ENCODE measurements at regions not wholly inside any gene's neighbourhood (a gene's known extent, or its start where the extent isn't known, plus 50 kb on each side); places are given as distances from the start of the nearest gene placed in this dataset.

DNA sequence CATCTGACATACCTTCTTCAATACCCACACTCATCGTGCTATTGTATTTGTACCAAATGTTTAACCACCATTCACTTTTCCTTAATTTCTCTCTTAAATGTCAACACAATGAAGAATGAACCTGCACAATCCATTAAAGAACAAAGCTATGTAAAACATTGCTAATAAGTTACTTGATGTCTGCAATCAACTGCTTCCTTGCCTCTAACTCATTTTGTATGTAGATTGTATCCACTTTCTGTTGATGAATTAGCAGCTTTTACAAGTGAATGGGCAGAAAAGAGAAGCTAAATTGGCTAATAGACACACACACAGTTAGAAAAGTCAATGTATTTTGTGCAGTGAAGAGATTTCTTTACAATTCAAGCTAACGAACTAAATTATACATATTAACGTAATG, 212.5 kb upstream of the NDST3 start:
- TF ChIP-seq, protein P1, sequence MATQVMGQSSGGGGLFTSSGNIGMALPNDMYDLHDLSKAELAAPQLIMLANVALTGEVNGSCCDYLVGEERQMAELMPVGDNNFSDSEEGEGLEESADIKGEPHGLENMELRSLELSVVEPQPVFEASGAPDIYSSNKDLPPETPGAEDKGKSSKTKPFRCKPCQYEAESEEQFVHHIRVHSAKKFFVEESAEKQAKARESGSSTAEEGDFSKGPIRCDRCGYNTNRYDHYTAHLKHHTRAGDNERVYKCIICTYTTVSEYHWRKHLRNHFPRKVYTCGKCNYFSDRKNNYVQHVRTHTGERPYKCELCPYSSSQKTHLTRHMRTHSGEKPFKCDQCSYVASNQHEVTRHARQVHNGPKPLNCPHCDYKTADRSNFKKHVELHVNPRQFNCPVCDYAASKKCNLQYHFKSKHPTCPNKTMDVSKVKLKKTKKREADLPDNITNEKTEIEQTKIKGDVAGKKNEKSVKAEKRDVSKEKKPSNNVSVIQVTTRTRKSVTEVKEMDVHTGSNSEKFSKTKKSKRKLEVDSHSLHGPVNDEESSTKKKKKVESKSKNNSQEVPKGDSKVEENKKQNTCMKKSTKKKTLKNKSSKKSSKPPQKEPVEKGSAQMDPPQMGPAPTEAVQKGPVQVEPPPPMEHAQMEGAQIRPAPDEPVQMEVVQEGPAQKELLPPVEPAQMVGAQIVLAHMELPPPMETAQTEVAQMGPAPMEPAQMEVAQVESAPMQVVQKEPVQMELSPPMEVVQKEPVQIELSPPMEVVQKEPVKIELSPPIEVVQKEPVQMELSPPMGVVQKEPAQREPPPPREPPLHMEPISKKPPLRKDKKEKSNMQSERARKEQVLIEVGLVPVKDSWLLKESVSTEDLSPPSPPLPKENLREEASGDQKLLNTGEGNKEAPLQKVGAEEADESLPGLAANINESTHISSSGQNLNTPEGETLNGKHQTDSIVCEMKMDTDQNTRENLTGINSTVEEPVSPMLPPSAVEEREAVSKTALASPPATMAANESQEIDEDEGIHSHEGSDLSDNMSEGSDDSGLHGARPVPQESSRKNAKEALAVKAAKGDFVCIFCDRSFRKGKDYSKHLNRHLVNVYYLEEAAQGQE (IDR thresholded peaks at IDR 0.05; ENCODE audit: insufficient replicate concordance, low read depth), result no peak
- TF ChIP-seq POLR2AphosphoS5 (IDR thresholded peaks at IDR 0.05; ENCODE audit: low read depth) (no peak), GABPA (IDR thresholded peaks at IDR 0.05; ENCODE audit: low read depth) (no peak), SPI1 (IDR thresholded peaks at IDR 0.05; ENCODE audit: borderline replicate concordance, low read depth) (no peak)
- TF ChIP-seq, protein P2, sequence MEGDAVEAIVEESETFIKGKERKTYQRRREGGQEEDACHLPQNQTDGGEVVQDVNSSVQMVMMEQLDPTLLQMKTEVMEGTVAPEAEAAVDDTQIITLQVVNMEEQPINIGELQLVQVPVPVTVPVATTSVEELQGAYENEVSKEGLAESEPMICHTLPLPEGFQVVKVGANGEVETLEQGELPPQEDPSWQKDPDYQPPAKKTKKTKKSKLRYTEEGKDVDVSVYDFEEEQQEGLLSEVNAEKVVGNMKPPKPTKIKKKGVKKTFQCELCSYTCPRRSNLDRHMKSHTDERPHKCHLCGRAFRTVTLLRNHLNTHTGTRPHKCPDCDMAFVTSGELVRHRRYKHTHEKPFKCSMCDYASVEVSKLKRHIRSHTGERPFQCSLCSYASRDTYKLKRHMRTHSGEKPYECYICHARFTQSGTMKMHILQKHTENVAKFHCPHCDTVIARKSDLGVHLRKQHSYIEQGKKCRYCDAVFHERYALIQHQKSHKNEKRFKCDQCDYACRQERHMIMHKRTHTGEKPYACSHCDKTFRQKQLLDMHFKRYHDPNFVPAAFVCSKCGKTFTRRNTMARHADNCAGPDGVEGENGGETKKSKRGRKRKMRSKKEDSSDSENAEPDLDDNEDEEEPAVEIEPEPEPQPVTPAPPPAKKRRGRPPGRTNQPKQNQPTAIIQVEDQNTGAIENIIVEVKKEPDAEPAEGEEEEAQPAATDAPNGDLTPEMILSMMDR (IDR thresholded peaks at IDR 0.05; ENCODE audit: insufficient read depth, low read length), result no peak

DNA sequence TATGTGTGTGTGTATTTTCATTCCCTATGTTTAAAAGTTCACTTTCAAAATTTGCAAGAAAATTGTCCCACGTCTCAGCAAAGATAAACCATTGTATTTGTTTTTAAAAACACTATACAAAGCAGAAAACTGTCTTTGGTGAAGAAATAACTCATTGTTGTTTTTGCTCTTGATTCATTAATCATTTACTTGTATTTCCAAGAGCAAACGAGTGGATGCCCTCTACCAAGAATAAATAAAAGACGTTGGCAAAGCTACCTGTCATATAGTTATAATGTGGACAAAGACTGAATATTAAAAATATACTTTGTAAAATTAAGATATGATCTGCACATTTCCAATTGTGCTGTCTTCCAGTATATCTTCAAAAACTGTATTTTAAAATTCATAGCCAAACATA, 210.9 kb upstream of the NDST3 start:
- DNase-seq (ENCODE audit: low read depth in 1 of 2, low spot score in 1 of 2), result no peak
- Histone ChIP-seq H3K4me3 (replicated peaks; ENCODE audit: insufficient read depth, low read length) (no peak overlapping the region), H3K27me3 (ENCODE audit: insufficient read depth, poor library complexity, severe bottlenecking) (no peaks in the 10 kb centered on the region), H3K27ac (replicated peaks) (no peak overlapping the region)
- TF ChIP-seq POLR2AphosphoS5 (IDR thresholded peaks at IDR 0.05; ENCODE audit: low read depth) (no peak), GABPA (IDR thresholded peaks at IDR 0.05; ENCODE audit: low read depth) (no peak), SPI1 (IDR thresholded peaks at IDR 0.05; ENCODE audit: borderline replicate concordance, low read depth) (no peak)
- TF ChIP-seq, protein P1 (IDR thresholded peaks at IDR 0.05; ENCODE audit: insufficient replicate concordance, low read depth), result no peak
- TF ChIP-seq, protein P2 (IDR thresholded peaks at IDR 0.05; ENCODE audit: insufficient read depth, low read length), result no peak

More for the DNA sequence above, 212.5 kb upstream of the NDST3 start:
- no peak overlapping the region for H3K4me3 ChIP-seq (replicated peaks; ENCODE audit: insufficient read depth, low read length)
- H3K27me3 ChIP-seq (ENCODE audit: insufficient read depth, poor library complexity, severe bottlenecking), result no peaks in the 10 kb centered on the region
- DNase-seq (ENCODE audit: low read depth in 1 of 2, low spot score in 1 of 2), result no peak
- no peak overlapping the region for H3K27ac ChIP-seq (replicated peaks)

DNA sequence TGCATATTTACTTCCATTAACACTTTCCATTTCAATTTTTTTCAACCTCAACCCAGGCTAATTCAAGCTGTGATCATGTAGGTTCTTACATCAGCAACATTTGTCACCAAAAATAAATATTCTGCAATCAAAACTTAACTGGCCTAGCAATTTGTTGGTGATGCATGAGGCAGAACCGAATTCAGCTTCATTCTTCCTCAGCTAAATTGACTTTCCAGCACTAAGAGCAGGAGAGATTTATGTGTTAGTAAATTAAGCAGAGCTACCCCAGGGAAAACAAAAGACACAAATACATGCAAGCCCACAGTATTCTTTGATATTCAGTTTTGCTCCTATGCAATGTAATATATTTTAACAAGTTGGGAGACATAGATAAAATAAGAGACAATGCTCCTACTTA, 208.7 kb upstream of the NDST3 start:
- no peaks in the 10 kb centered on the region for H3K27me3 ChIP-seq (ENCODE audit: insufficient read depth, poor library complexity, severe bottlenecking)
- no peak overlapping the region for H3K4me3 ChIP-seq (replicated peaks; ENCODE audit: insufficient read depth, low read length)
- TF ChIP-seq, protein P1 (IDR thresholded peaks at IDR 0.05; ENCODE audit: insufficient replicate concordance, low read depth), result no peak
- H3K27ac ChIP-seq (replicated peaks), result no peak overlapping the region
- no peak for DNase-seq (ENCODE audit: low read depth in 1 of 2, low spot score in 1 of 2)
